ENCODE measurements at regions not wholly inside any gene's neighbourhood (a gene's known extent, or its start where the extent isn't known, plus 50 kb on each side); places are given as distances from the start of the nearest gene placed in this dataset.
"Not testable (repeated sequence)": the region's sequence is repeated elsewhere in the genome, so short reads cannot be mapped to it uniquely, and the experiment has no call there.

- peak in 5 of 42 donors; percentile 1 to 35 (median 7) for DNase-seq
These were observed 146.5 kb downstream of the SPANXN1 start for GRCh38 chrX:145393702-145394235.

GRCh38 chrX:145394344-145394743 is 147.0 kb downstream of the SPANXN1 start:
- DNase-seq: no peak
- intact Hi-C loops (cut with DNase I): no loop called here

More at GRCh38 chrX:145393702-145394235, 146.5 kb downstream of the SPANXN1 start:
- intact Hi-C loops (cut with DNase I): no loop called here

GRCh38 chrX:145396612-145397011 is 149.3 kb downstream of the SPANXN1 start:
- intact Hi-C loops (cut with DNase I): no loop called here

GRCh38 chrX:145405012-145405411 is 157.7 kb downstream of the SPANXN1 start:
- intact Hi-C loops (cut with DNase I): no loop called here
- DNase-seq: peak in 16 of 42 donors; percentile 12 to 74 (median 46)

More at GRCh38 chrX:145396612-145397011, 149.3 kb downstream of the SPANXN1 start:
- no peak for DNase-seq

- intact Hi-C loops (cut with DNase I): no loop called here
- no peak for DNase-seq
These were observed 163.3 kb downstream of the SPANXN1 start for GRCh38 chrX:145410622-145411021.

GRCh38 chrX:145436211-145436610 is 188.9 kb downstream of the SPANXN1 start:
- DNase-seq; intact Hi-C loops (cut with DNase I): not testable (repeated sequence)

GRCh38 chrX:145464650-145465049 is 217.3 kb downstream of the SPANXN1 start:
- no peak for DNase-seq

GRCh38 chrX:145475725-145476124 is 228.4 kb downstream of the SPANXN1 start:
- intact Hi-C loops (cut with DNase I): no loop called here
- no peak for DNase-seq

More at GRCh38 chrX:145464650-145465049, 217.3 kb downstream of the SPANXN1 start:
- intact Hi-C loops (cut with DNase I): no loop called here

GRCh38 chrX:145484740-145485139 is 237.4 kb downstream of the SPANXN1 start:
- intact Hi-C loops (cut with DNase I): no loop called here
- DNase-seq: no peak

- no peak for DNase-seq
- intact Hi-C loops (cut with DNase I): no loop called here
These were observed 255.4 kb downstream of the SPANXN1 start for GRCh38 chrX:145502670-145503069.

GRCh38 chrX:145506214-145506613 is 258.9 kb downstream of the SPANXN1 start:
- DNase-seq: no peak
- intact Hi-C loops (cut with DNase I): no loop called here

GRCh38 chrX:145524931-145525330 is 277.6 kb downstream of the SPANXN1 start:
- peak in 30 of 42 donors; percentile 4 to 58 (median 21) for DNase-seq
- intact Hi-C loops (cut with DNase I): no loop called here

GRCh38 chrX:145532176-145532780 is 285.0 kb downstream of the SPANXN1 start:
- intact Hi-C loops (cut with DNase I): no loop called here
- DNase-seq: no peak

GRCh38 chrX:145533534-145533933 is 284.1 kb upstream of the SLITRK2 start:
- intact Hi-C loops (cut with DNase I): no loop called here
- no peak for DNase-seq

- DNase-seq: no peak
- intact Hi-C loops (cut with DNase I): no loop called here
These were observed 268.1 kb upstream of the SLITRK2 start for GRCh38 chrX:145549496-145549895.

- intact Hi-C loops (cut with DNase I): no loop called here
- no peak for DNase-seq
These were observed 265.0 kb upstream of the SLITRK2 start for GRCh38 chrX:145552643-145553042.

- no peak for DNase-seq
- intact Hi-C loops (cut with DNase I): no loop called here
These were observed 263.9 kb upstream of the SLITRK2 start for GRCh38 chrX:145553702-145554101.

GRCh38 chrX:145563159-145563558 is 254.5 kb upstream of the SLITRK2 start:
- intact Hi-C loops (cut with DNase I): no loop called here
- no peak for DNase-seq

GRCh38 chrX:145609951-145610511 is 207.6 kb upstream of the SLITRK2 start:
- intact Hi-C loops (cut with DNase I): no loop called here
- DNase-seq: no peak

- DNase-seq: no peak
- intact Hi-C loops (cut with DNase I): no loop called here
These were observed 203.7 kb upstream of the SLITRK2 start for GRCh38 chrX:145613894-145614293.

- DNase-seq: no peak
- intact Hi-C loops (cut with DNase I): no loop called here
These were observed 197.0 kb upstream of the SLITRK2 start for GRCh38 chrX:145620666-145621065.
